T-cell (primary cell): ENCODE measurements at regions not wholly inside any gene's neighbourhood (a gene's known extent, or its start where the extent isn't known, plus 50 kb on each side); places are given as distances from the start of the nearest gene placed in this dataset.

Experiments used
- ATAC-seq, 4 experiments: fragments of 200-7000 bp in 3 of 4; fragments of 150-1000 bp in 1 of 4; cut with Tn5 transposase; replicated peaks in 1 of 4; 1 replicate in 3 of 4; 2 replicates in 1 of 4; pipeline ENCODE4 v1.10.0; 2021; ENCODE audit warnings: moderate library complexity in 3 of 4, mild to moderate bottlenecking in 2 of 4, moderate number of reproducible peaks in 1 of 4
- CTCF ChIA-PET, 2 donors: fragments of 300-600 bp; sonication (Branson Sonifier 250); formaldehyde crosslinking; loops; one replicate each; lab custom pipeline; 2022; ENCODE audit warnings: antibody characterized with exemption in 2 of 2; lab: Charles Lee
- POLR2A ChIA-PET, 2 donors: fragments of 300-600 bp; sonication (Branson Sonifier 250); formaldehyde crosslinking; loops; one replicate each; lab custom pipeline; 2022; ENCODE audit warnings: antibody characterized with exemption in 2 of 2; lab: Charles Lee
- DNase-seq, 35 experiments: peaks; one replicate each; pipeline versions ENCODE4 v3.0.0 to v3.0.0-alpha.2; 2013 to 2023
- H3K27ac ChIP-seq: one replicate; pipeline ENCODE4 v1.5.1; 2013; ENCODE audit warnings: low read length
- H3K27me3 ChIP-seq, 2 experiments: replicated peaks in 1 of 2; 1 replicate in 1 of 2; 2 replicates in 1 of 2; pipeline versions ENCODE4 v1.6.1 to v1.7.0; 2013; ENCODE audit warnings: low read length in 1 of 2, mixed read lengths in 1 of 2; ENCODE audit not compliant: control insufficient read depth in 2 of 2, insufficient read depth in 2 of 2; ENCODE audit errors: extremely low read depth in 1 of 2
- H3K36me3 ChIP-seq, 2 donors: 1 replicate in 1 of 2; 2 replicates in 1 of 2; pipeline versions ENCODE4 v1.6.1 to v1.7.0; 2013; ENCODE audit warnings: low read length in 1 of 2; ENCODE audit not compliant: control insufficient read depth in 2 of 2, insufficient read depth in 1 of 2; ENCODE audit errors: extremely low read depth in 1 of 2
- H3K4me1 ChIP-seq, 2 experiments: 1 replicate in 1 of 2; 2 replicates in 1 of 2; pipeline versions ENCODE4 v1.6.1 to v1.7.0; 2013; ENCODE audit warnings: low read length in 2 of 2, mixed read lengths in 1 of 2; ENCODE audit not compliant: insufficient read depth in 2 of 2, control insufficient read depth in 1 of 2; ENCODE audit errors: extremely low read depth in 1 of 2
- H3K4me3 ChIP-seq, 2 donors: 1 replicate in 1 of 2; 2 replicates in 1 of 2; pipeline versions ENCODE4 v1.5.1 to v1.7.0; 2013; ENCODE audit warnings: mild to moderate bottlenecking in 2 of 2, low read length in 1 of 2, moderate library complexity in 1 of 2; ENCODE audit not compliant: control insufficient read depth in 1 of 2; ENCODE audit errors: extremely low read depth in 1 of 2
- H3K9me3 ChIP-seq: 2 replicates; pipeline ENCODE4 v1.7.0; 2013
- H3K27ac Mint-ChIP-seq, 2 donors: one replicate each; pipeline ENCODE4 v1.8.0; 2020 to 2021; ENCODE audit warnings: mild to moderate bottlenecking in 2 of 2, mixed read lengths in 2 of 2
- H3K27me3 Mint-ChIP-seq, 2 donors: one replicate each; pipeline ENCODE4 v1.8.0; 2021 to 2022; ENCODE audit warnings: mixed read lengths in 2 of 2
- H3K36me3 Mint-ChIP-seq: one replicate; pipeline ENCODE4 v1.8.0; 2021; ENCODE audit warnings: mixed read lengths
- H3K4me1 Mint-ChIP-seq, 3 donors: one replicate each; pipeline ENCODE4 v1.8.0; 2020 to 2022; ENCODE audit warnings: mixed read lengths in 3 of 3, mild to moderate bottlenecking in 1 of 3
- H3K4me3 Mint-ChIP-seq, 3 donors: one replicate each; pipeline ENCODE4 v1.8.0; 2020 to 2022; ENCODE audit warnings: mild to moderate bottlenecking in 3 of 3, mixed read lengths in 3 of 3, moderate library complexity in 3 of 3
- H3K9me3 Mint-ChIP-seq, 3 donors: one replicate each; pipeline ENCODE4 v1.8.0; 2020 to 2022; ENCODE audit warnings: mixed read lengths in 3 of 3
- WGBS: methylation state at CpG from one replicate; pipeline ENCODE4 v1.1.5; 2013; ENCODE audit warnings: missing lambda C conversion rate; ENCODE audit not compliant: insufficient coverage; 5-methylcytosine and 5-hydroxymethylcytosine counted together

DNA sequence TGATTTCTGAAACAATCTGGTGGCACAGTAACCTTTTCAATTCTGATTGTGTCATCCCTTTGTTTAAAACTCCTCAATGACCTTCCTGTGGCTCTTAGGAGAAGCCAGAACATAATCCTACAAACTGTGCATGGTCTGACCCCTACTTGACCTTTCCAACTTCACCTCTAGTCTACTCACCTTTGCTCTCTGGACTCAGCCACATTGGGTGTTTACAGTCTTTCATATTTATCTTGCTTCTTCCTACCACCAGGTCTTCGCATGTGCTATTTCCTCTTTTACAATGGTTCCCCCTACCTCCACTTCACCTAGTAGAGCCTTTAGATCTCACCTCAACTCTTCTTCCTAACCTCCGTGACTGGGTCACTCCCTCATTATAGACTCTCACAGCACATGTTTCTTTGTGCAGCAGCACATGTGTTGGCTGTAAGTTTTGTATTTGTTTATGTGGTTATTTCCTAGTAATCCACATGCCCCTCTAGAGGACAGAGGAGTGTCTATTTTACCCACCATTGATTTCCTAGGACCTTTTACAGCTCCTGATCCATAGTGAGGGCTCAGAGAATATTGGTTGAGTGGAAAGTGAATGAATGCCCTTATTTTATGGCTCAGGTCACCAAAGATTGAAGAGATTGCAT, 320.8 kb upstream of the MEIS1 start:
- Mint-ChIP-seq H3K27ac (no peak overlapping the region), H3K4me1 (no peaks in the 10 kb centered on the region), H3K27me3 (no peaks in the 10 kb centered on the region), H3K4me3 (no peak overlapping the region), H3K9me3 (peaks cover 3 to 8% (median 7%) of the 10 kb centered on the region in 3 donors), H3K36me3 (no peaks in the 10 kb centered on the region)
- ATAC-seq (no peak), DNase-seq (no peak)
- H3K36me3 ChIP-seq, result no peaks in the 10 kb centered on the region
- no peaks in the 10 kb centered on the region for H3K4me1 ChIP-seq
- CTCF ChIA-PET, result no interaction called here
- POLR2A ChIA-PET, result no interaction called here
- no peak overlapping the region for H3K27ac ChIP-seq
- H3K9me3 ChIP-seq, result no peaks in the 10 kb centered on the region
- no peaks in the 10 kb centered on the region for H3K27me3 ChIP-seq
- H3K4me3 ChIP-seq, result no peak overlapping the region
- 100% methylated on average over 1 of the region's 2 CpGs for WGBS

DNA sequence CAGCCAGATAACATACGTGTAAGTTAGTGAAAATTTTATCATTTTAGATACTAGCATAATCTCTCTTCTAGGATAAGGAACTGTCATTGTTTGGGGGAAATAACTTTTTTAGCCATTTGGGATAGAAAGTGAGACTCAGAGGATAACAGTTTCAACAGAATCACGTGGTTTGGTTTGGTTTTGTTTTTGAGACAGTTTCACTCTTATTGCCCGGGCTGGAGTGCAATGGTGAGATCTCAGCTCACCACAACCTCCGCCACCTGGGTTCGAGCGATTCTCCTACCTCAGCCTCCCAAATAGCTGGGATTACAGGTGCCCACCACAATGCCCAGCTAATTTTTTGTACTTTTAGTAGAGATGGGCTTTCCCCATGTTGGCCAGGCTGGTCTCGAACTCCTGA, 323.2 kb upstream of the MEIS1 start:
- no peak for ATAC-seq
- Mint-ChIP-seq H3K9me3 (peaks cover 0 to 7% (median 3%) of the 10 kb centered on the region in 3 donors), H3K27ac (no peak overlapping the region), H3K4me3 (no peak overlapping the region), H3K36me3 (no peaks in the 10 kb centered on the region), H3K27me3 (no peaks in the 10 kb centered on the region), H3K4me1 (no peaks in the 10 kb centered on the region)
- no peaks in the 10 kb centered on the region for H3K4me1 ChIP-seq
- H3K36me3 ChIP-seq, result no peaks in the 10 kb centered on the region
- H3K27me3 ChIP-seq, result no peaks in the 10 kb centered on the region
- H3K27ac ChIP-seq, result no peak overlapping the region
- H3K9me3 ChIP-seq, result no peaks in the 10 kb centered on the region
- DNase-seq, result no peak
- CTCF ChIA-PET, result no interaction called here
- WGBS, result 60% methylated on average over 2 of the region's 7 CpGs
- POLR2A ChIA-PET, result no interaction called here
- no peak overlapping the region for H3K4me3 ChIP-seq

DNA sequence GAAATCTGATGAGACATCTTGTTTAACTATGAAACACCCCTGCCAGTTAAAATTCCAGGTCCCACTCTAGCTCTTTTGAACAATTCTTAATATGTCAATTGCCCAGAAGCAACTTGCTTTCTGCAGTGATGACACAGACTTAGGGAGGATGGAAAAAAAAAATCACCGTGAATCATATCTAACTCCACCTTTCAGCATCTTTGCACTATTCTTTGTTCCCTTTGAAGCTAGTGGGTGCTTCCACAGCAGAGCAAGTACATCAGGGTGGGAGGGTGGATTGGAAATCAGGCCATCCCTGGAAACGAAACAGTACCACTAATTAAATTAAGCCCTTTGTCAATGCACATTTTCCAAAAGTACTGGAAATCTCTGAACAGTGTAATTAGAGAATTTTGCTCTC, 324.3 kb upstream of the MEIS1 start:
- ATAC-seq (no peak), DNase-seq (no peak)
- no peaks in the 10 kb centered on the region for H3K4me1 ChIP-seq
- H3K27ac Mint-ChIP-seq, result no peak overlapping the region
- no peaks in the 10 kb centered on the region for H3K36me3 Mint-ChIP-seq
- H3K27ac ChIP-seq, result no peak overlapping the region
- H3K9me3 ChIP-seq, result no peaks in the 10 kb centered on the region
- no peaks in the 10 kb centered on the region for H3K36me3 ChIP-seq
- ChIA-PET POLR2A (no interaction called here), CTCF (no interaction called here)
- no peaks in the 10 kb centered on the region for H3K27me3 Mint-ChIP-seq
- no peaks in the 10 kb centered on the region for H3K27me3 ChIP-seq
- peaks cover 0 to 7% (median 3%) of the 10 kb centered on the region in 3 donors for H3K9me3 Mint-ChIP-seq
- no peak overlapping the region for H3K4me3 Mint-ChIP-seq
- no CpG with 5 or more reads among the region's 2 CpGs for WGBS
- H3K4me1 Mint-ChIP-seq, result no peaks in the 10 kb centered on the region
- no peak overlapping the region for H3K4me3 ChIP-seq

DNA sequence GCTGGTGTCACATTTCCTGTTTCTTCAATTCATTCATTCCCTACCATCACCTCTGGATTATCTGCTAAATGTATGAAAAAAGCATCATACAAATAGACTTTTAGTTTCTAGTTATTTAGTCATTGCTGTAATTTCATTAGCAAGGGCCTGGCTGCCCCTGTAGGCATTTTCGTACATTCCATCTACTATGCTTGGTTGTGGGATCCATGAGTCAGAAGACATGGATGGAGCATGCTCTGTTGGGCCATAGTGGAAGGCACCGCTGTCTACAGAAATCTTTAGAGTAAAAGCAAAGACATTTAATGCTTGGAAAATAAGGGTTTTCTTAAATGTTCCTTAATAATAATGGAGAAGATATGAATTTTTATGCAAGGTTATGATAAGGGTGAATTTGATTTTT, 324.8 kb upstream of the MEIS1 start:
- no peaks in the 10 kb centered on the region for H3K27me3 ChIP-seq
- no peak overlapping the region for H3K27ac ChIP-seq
- no peaks in the 10 kb centered on the region for H3K9me3 ChIP-seq
- WGBS, result no CpG with 5 or more reads among the region's 2 CpGs
- peaks cover 0 to 7% (median 3%) of the 10 kb centered on the region in 3 donors for H3K9me3 Mint-ChIP-seq
- no peaks in the 10 kb centered on the region for H3K36me3 Mint-ChIP-seq
- no peaks in the 10 kb centered on the region for H3K36me3 ChIP-seq
- ATAC-seq (no peak), DNase-seq (no peak)
- no peak overlapping the region for H3K27ac Mint-ChIP-seq
- H3K4me3 ChIP-seq, result no peak overlapping the region
- H3K4me1 ChIP-seq, result no peaks in the 10 kb centered on the region
- no peaks in the 10 kb centered on the region for H3K4me1 Mint-ChIP-seq
- CTCF ChIA-PET, result no interaction called here
- H3K4me3 Mint-ChIP-seq, result no peak overlapping the region
- POLR2A ChIA-PET, result no interaction called here
- H3K27me3 Mint-ChIP-seq, result no peaks in the 10 kb centered on the region

DNA sequence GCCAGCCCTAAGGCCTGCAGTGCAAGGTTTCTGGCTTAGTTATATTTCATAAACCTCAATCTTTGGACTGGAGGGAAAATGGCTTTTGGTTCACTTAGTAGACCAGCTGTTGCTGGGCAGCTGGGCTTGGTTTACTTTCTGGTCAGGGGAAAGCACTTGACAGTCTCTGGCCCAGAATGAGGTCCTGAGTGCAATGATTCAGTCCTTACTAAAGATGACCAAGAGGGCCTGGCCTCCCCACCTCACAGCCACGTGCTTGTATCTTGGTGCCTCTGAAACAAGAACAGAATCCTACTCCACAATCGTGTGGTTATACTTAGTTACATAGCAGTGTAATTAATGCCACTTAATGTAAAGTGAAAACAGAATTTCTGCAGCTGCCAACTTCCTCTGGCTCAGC, 325.5 kb upstream of the MEIS1 start:
- H3K27me3 ChIP-seq, result no peaks in the 10 kb centered on the region
- no peaks in the 10 kb centered on the region for H3K9me3 ChIP-seq
- H3K27ac Mint-ChIP-seq, result no peak overlapping the region
- DNase-seq, result no peak
- H3K4me1 Mint-ChIP-seq, result no peaks in the 10 kb centered on the region
- no peak overlapping the region for H3K4me3 ChIP-seq
- no peaks in the 10 kb centered on the region for H3K36me3 ChIP-seq
- ATAC-seq, result no peak
- no peaks in the 10 kb centered on the region for H3K27me3 Mint-ChIP-seq
- no peaks in the 10 kb centered on the region for H3K36me3 Mint-ChIP-seq
- H3K27ac ChIP-seq, result no peak overlapping the region
- H3K4me1 ChIP-seq, result no peaks in the 10 kb centered on the region
- WGBS, result no CpG with 5 or more reads among the region's 2 CpGs
- H3K9me3 Mint-ChIP-seq, result peaks cover 0 to 5% (median 3%) of the 10 kb centered on the region in 3 donors
- no peak overlapping the region for H3K4me3 Mint-ChIP-seq
- CTCF ChIA-PET, result no interaction called here
- POLR2A ChIA-PET, result no interaction called here

DNA sequence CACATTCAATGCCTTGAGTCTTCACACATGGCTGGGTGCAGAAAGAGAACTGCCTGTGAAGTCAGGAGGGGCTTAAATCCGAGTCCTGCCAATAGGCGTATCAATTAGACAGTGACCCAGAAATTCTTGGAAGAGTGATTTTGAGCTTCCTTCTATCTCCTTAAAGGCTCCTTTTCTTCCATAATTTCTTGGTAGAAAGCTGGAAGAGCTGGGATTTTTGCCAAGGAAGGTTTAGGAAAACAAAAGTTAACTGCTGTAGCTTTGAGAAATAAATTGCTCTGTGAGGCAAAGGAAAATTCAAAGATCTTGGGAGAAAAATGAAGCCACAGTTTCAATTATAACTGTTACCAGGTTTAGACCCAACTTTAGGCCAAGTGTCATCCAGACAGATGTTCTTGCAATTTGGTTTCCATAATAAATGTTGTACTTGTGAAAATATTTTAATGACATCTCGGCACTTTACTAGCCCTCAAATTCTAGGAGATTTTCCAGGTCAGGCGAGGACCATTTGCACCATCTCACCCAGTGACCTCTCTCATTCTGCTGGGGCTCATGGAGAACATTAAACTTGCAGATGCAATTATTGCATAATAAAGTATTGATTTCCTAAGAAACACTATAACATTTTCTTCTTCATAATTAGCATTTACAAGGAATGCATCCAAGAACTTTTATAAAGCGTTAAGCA, 329.7 kb upstream of the MEIS1 start:
- no peaks in the 10 kb centered on the region for H3K9me3 ChIP-seq

More for the DNA sequence above, 329.7 kb upstream of the MEIS1 start:
- DNase-seq, result no peak
- ATAC-seq, result no peak
- Mint-ChIP-seq H3K36me3 (no peaks in the 10 kb centered on the region), H3K4me3 (no peak overlapping the region), H3K4me1 (no peaks in the 10 kb centered on the region), H3K27ac (no peak overlapping the region), H3K9me3 (no peaks in the 10 kb centered on the region), H3K27me3 (no peaks in the 10 kb centered on the region)
- no peak overlapping the region for H3K4me3 ChIP-seq
- H3K4me1 ChIP-seq, result no peaks in the 10 kb centered on the region
- POLR2A ChIA-PET, result no interaction called here
- H3K27ac ChIP-seq, result no peak overlapping the region
- CTCF ChIA-PET, result no interaction called here
- no CpG with 5 or more reads among the region's 5 CpGs for WGBS
- no peaks in the 10 kb centered on the region for H3K36me3 ChIP-seq
- H3K27me3 ChIP-seq, result no peaks in the 10 kb centered on the region
